DOHH2 (cell line): ENCODE measurements at regions not wholly inside any gene's neighbourhood (a gene's known extent, or its start where the extent isn't known, plus 50 kb on each side); places are given as distances from the start of the nearest gene placed in this dataset.

Source experiments
- H3F3A ChIP-seq: fragments of 200-600 bp; sonication (generic), shearing (Covaris generic); 2 replicates; pipeline ENCODE4 v1.6.0; 2016; ENCODE audit warnings: antibody characterized with exemption, mild to moderate bottlenecking; ENCODE audit not compliant: control insufficient read depth, insufficient read depth
- H3K27ac ChIP-seq: fragments of 200-600 bp; sonication (generic); 2 replicates; pipeline ENCODE4 v1.5.1; 2014; ENCODE audit warnings: low read depth, mild to moderate bottlenecking, low read length, moderate library complexity
- H3K27me3 ChIP-seq: fragments of 200-600 bp; sonication (generic); 2 replicates; pipeline ENCODE4 v1.6.1; 2014; ENCODE audit warnings: mild to moderate bottlenecking, low read length, mixed read lengths; ENCODE audit not compliant: control insufficient read depth
- H3K36me3 ChIP-seq: fragments of 200-600 bp; sonication (generic); 2 replicates; pipeline ENCODE4 v1.6.1; 2014; ENCODE audit warnings: mild to moderate bottlenecking, low read length, moderate library complexity, mixed read lengths; ENCODE audit not compliant: control insufficient read depth
- H3K4me1 ChIP-seq: fragments of 200-600 bp; sonication (generic); 2 replicates; pipeline ENCODE4 v1.6.1; 2014; ENCODE audit warnings: mild to moderate bottlenecking, low read length, mixed read lengths; ENCODE audit not compliant: control insufficient read depth
- H3K4me2 ChIP-seq: fragments of 200-600 bp; sonication (generic); 2 replicates; pipeline ENCODE4 v1.6.0; 2014; ENCODE audit warnings: mild to moderate bottlenecking, low read length, moderate library complexity
- H3K4me3 ChIP-seq: fragments of 200-600 bp; sonication (generic); 2 replicates; pipeline ENCODE4 v1.5.1; 2014; ENCODE audit warnings: mild to moderate bottlenecking, low read length, mixed read lengths
- H3K79me2 ChIP-seq: fragments of 200-600 bp; sonication (generic); 2 replicates; pipeline ENCODE4 v1.6.1; 2014; ENCODE audit warnings: mild to moderate bottlenecking, low read length, mixed read lengths; ENCODE audit not compliant: control insufficient read depth
- H3K9me2 ChIP-seq: fragments of 200-600 bp; sonication (generic); replicated peaks from 2 replicates; pipeline ENCODE4 v1.6.1; 2014; ENCODE audit warnings: mild to moderate bottlenecking, low read length, mixed read lengths; ENCODE audit not compliant: control insufficient read depth
- H3K9me3 ChIP-seq: fragments of 200-600 bp; sonication (generic); 2 replicates; pipeline ENCODE4 v1.6.1; 2014; ENCODE audit warnings: antibody characterized with exemption, low read length, mixed read lengths; ENCODE audit not compliant: control insufficient read depth, insufficient read depth
- H4K20me1 ChIP-seq: fragments of 200-600 bp; sonication (generic); 2 replicates; pipeline ENCODE4 v1.6.0; 2014; ENCODE audit warnings: low read depth, mild to moderate bottlenecking, antibody characterized with exemption, low read length, moderate library complexity; ENCODE audit not compliant: control insufficient read depth, insufficient read depth
- CTCF ChIP-seq: fragments of 200-600 bp; sonication (generic); IDR thresholded peaks from one replicate; pipeline ENCODE4 v1.5.1; 2014; ENCODE audit warnings: antibody characterized with exemption, mild to moderate bottlenecking, low read depth, low read length; ENCODE audit not compliant: poor library complexity, severe bottlenecking
- EZH2phosphoT487 ChIP-seq: fragments of 200-600 bp; sonication (generic); IDR thresholded peaks from 2 replicates; pipeline ENCODE4 v1.6.1; 2017; ENCODE audit warnings: borderline replicate concordance, mild to moderate bottlenecking, antibody characterized with exemption, low read length, moderate library complexity, mixed read lengths

- Histone ChIP-seq H3K27ac (no peak overlapping the region), H3K4me1 (no peaks in the 10 kb centered on the region), H3K9me3 (no peaks in the 10 kb centered on the region), H3K4me3 (no peak overlapping the region), H3K4me2 (no peak overlapping the region), H3K9me2 (no peaks in the 10 kb centered on the region), H3K79me2 (no peaks in the 10 kb centered on the region), H3F3A (no peaks in the 10 kb centered on the region), H3K36me3 (no peaks in the 10 kb centered on the region), H4K20me1 (no peaks in the 10 kb centered on the region), H3K27me3 (no peaks in the 10 kb centered on the region)
- no peak for TF ChIP-seq EZH2phosphoT487
- TF ChIP-seq CTCF = no peak
Measured at GRCh38 chr4:53866055-53866454, 198.3 kb downstream of the CHIC2 start.

GRCh38 chr4:53865054-53865453 is 199.4 kb downstream of the CHIC2 start:
- no peaks in the 10 kb centered on the region for H3K79me2 ChIP-seq
- H3K9me2 ChIP-seq = no peaks in the 10 kb centered on the region
- no peak overlapping the region for H3K4me3 ChIP-seq
- no peaks in the 10 kb centered on the region for H4K20me1 ChIP-seq
- H3F3A ChIP-seq = no peaks in the 10 kb centered on the region
- H3K27me3 ChIP-seq = no peaks in the 10 kb centered on the region
- H3K27ac ChIP-seq = no peak overlapping the region
- H3K9me3 ChIP-seq = no peaks in the 10 kb centered on the region
- no peak overlapping the region for H3K4me2 ChIP-seq
- TF ChIP-seq EZH2phosphoT487 (no peak), CTCF (no peak)
- no peaks in the 10 kb centered on the region for H3K36me3 ChIP-seq
- no peaks in the 10 kb centered on the region for H3K4me1 ChIP-seq

- H3K4me1 ChIP-seq = no peaks in the 10 kb centered on the region
- H3K9me2 ChIP-seq = no peaks in the 10 kb centered on the region
- no peaks in the 10 kb centered on the region for H4K20me1 ChIP-seq
- H3K4me2 ChIP-seq = no peak overlapping the region
- H3K79me2 ChIP-seq = no peaks in the 10 kb centered on the region
- no peaks in the 10 kb centered on the region for H3K27me3 ChIP-seq
- TF ChIP-seq EZH2phosphoT487 = no peak
- no peak for TF ChIP-seq CTCF
- H3K9me3 ChIP-seq = no peaks in the 10 kb centered on the region
- H3K4me3 ChIP-seq = no peak overlapping the region
- no peaks in the 10 kb centered on the region for H3K36me3 ChIP-seq
- H3K27ac ChIP-seq = no peak overlapping the region
- H3F3A ChIP-seq = no peaks in the 10 kb centered on the region
Measured at GRCh38 chr4:53863736-53864365, 200.6 kb downstream of the CHIC2 start.
